ENCODE measurements at regions not wholly inside any gene's neighbourhood (a gene's known extent, or its start where the extent isn't known, plus 50 kb on each side); places are given as distances from the start of the nearest gene placed in this dataset.

GRCh38 chr18:76619621-76620315 lies 124.7 kb upstream of the ZNF516 start:
- H3K27me3 ChIP-seq (ENCODE audit: insufficient read depth, low read length), result no peaks in the 10 kb centered on the region
- Mint-ChIP-seq H3K27ac (peak overlapping the region in 2 of 3 experiments; percentile 75 to 89; a peak in 4 of 7 replicates), H3K27me3 (ENCODE audit: low read depth) (peaks cover 44% of the 10 kb centered on the region), H3K4me1 (peaks cover 64 to 66% of the 10 kb centered on the region in 2 experiments), H3K9me3 (no peaks in the 10 kb centered on the region; a peak in 1 of 5 replicates), H3K36me3 (ENCODE audit: insufficient read depth in 1 of 3, low read depth in 3 of 3) (0 out of 7 replicates have a peak, but pooled peaks cover 0 to 4% (median 0%) of the 10 kb centered on the region in 3 experiments), H3K4me3 (peak overlapping the region; percentile 67 to 74)
- H3K4me2 ChIP-seq (ENCODE audit: insufficient read depth, insufficient read length, low read length), result peak overlapping the region; percentile 50
- H4K91ac ChIP-seq (ENCODE audit: insufficient read length, low read depth, low read length), result no peak overlapping the region
- H2AK5ac ChIP-seq (ENCODE audit: insufficient read length, low read length), result no peak overlapping the region
- H2BK15ac ChIP-seq (ENCODE audit: low read depth, low read length), result no peak overlapping the region
- peaks cover 2% of the 10 kb centered on the region; the same call in 1 of the 2 replicates for H3K4me1 ChIP-seq (ENCODE audit: insufficient read depth, low read length)
- no peak overlapping the region for H3K27ac ChIP-seq (ENCODE audit: insufficient read length, low read depth, low read length)
- no peak overlapping the region for H2BK5ac ChIP-seq (ENCODE audit: insufficient read length, low read length)
- no peak overlapping the region for H3K4ac ChIP-seq (ENCODE audit: low read depth, low read length)
- H4K8ac ChIP-seq (replicated peaks; ENCODE audit: insufficient read length, low read depth, low read length), result no peak overlapping the region
- H2BK12ac ChIP-seq (ENCODE audit: insufficient read length, low read depth, low read length), result no peak overlapping the region
- peak overlapping the region; percentile 89 for H3K14ac ChIP-seq (ENCODE audit: insufficient read depth, low read length)
- no peak overlapping the region for H3K23ac ChIP-seq (ENCODE audit: insufficient read length, low read depth, low read length)
- H2BK120ac ChIP-seq (ENCODE audit: low read depth, low read length, poor library complexity, severe bottlenecking), result no peak overlapping the region
- peaks cover 8% of the 10 kb centered on the region for H3K23me2 ChIP-seq (ENCODE audit: insufficient read length, low read depth, low read length, poor library complexity, severe bottlenecking)
- no peak for TF ChIP-seq CTCF (conservative IDR thresholded peaks at IDR 0.05)
- WGBS (ENCODE audit: extremely low coverage, insufficient read length, low lambda C conversion rate), result no CpG with 5 or more reads among the region's 27 CpGs
- peak; percentile 81 for DNase-seq
- H2AFZ ChIP-seq (ENCODE audit: low read length), result no peak overlapping the region
- no peaks in the 10 kb centered on the region for H4K20me1 ChIP-seq (ENCODE audit: control insufficient read depth, insufficient read depth, insufficient read length)
- no peak overlapping the region for H4K5ac ChIP-seq (ENCODE audit: insufficient read length, low read depth, low read length)
- H3T11ph ChIP-seq (ENCODE audit: low read length), result no peak overlapping the region
- peak overlapping the region; percentile 37 for H3K9ac ChIP-seq (ENCODE audit: extremely low read depth, insufficient read length, low read length)
- peak overlapping the region; percentile 85 for H3K18ac ChIP-seq (ENCODE audit: insufficient read length, low read depth, low read length)
- H3K9me3 ChIP-seq (ENCODE audit: control insufficient read depth, low read depth, low read length), result no peaks in the 10 kb centered on the region
- H3K79me1 ChIP-seq (ENCODE audit: insufficient read depth, low read depth, low read length, poor library complexity, severe bottlenecking), result no peaks in the 10 kb centered on the region
- no peak overlapping the region for H3K56ac ChIP-seq (ENCODE audit: insufficient read length, low read depth, low read length)
- H3K79me2 ChIP-seq (ENCODE audit: insufficient read depth, low read length), result no peaks in the 10 kb centered on the region
- no peak overlapping the region for H2BK20ac ChIP-seq (ENCODE audit: low read depth, low read length, poor library complexity, severe bottlenecking)
